AML-193 (cell line): ENCODE measurements at regions not wholly inside any gene's neighbourhood (a gene's known extent, or its start where the extent isn't known, plus 50 kb on each side); places are given as distances from the start of the nearest gene placed in this dataset.
A peak's percentile ranks its signal among the peaks of the same experiment; 100 is the strongest.

Source experiments
- DNase-seq, 2 experiments: peaks; one replicate each; lab custom pipeline; 2025; lab: John Stamatoyannopoulos, UW

GRCh38 chr11:86193297-86194095 is 51.1 kb upstream of the EED start:
- DNase-seq, result peak; percentile 88 to 93

DNA sequence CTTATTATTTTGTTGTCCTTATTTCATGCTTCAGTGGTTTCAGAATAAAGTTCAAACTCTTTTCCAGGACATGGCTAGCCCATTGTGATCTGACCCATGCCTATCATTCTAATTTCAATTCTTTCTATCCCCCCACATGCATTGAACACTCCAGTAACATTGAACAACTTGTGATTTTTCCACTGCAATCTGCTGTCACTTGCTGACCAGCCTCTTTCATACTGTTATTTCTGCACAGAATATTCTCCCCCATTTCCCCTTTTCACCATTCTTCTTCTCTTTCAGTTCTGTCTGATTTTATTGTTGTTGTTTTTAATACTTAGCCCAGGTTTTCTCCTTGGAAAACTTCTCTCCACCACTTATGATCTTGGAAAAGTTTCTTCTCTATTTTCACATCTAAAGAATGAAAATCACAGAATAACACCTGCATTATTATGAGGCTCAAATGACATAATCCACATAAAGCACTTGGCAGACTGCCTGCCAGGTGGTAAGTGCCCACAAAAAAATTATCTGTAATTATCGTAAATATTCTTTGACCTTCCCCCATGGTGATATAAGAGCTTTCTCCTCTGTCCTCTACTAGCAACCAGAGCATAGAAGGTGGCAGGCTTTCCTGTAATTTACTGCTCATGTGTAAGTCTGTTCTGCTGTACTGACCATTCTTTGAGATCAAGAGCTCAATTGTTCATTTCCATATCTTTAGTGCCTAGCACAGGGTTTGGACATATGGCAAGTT is 51.9 kb upstream of the EED start:
- DNase-seq, result no peak

GRCh38 chr11:86191874-86192273 is 52.7 kb upstream of the EED start:
- DNase-seq, result no peak

GRCh38 chr11:86187027-86187426 is 57.5 kb upstream of the EED start:
- DNase-seq, result no peak

- no peak for DNase-seq
These were observed 58.2 kb upstream of the EED start for GRCh38 chr11:86186386-86186785.

- no peak for DNase-seq
These were observed 59.2 kb upstream of the EED start for GRCh38 chr11:86185381-86185750.

- DNase-seq, result no peak
These were observed 59.7 kb upstream of the EED start for GRCh38 chr11:86184728-86185380.

DNA sequence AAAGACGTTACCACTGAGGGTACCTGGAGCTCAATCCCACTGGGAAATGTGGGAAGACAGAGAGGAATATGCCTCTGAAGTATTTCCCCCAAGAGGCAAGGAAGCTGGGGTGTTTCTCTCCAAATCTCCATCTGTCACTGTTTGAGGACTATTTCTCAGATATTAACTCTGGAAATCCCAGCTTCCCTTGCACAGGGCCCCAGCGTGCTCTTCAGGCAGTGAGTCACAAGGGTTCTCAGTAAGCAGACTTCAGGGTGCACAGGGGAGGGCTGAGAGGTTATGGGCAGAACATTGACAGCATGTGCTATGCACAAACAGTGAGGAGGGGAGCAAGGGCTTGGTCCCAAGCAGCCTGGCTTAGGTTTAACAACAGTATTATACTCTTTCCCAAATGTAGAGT is 60.9 kb upstream of the EED start:
- no peak for DNase-seq

- peak; percentile 15 to 20 for DNase-seq
These were observed 61.5 kb upstream of the EED start for GRCh38 chr11:86182976-86183584.

DNA sequence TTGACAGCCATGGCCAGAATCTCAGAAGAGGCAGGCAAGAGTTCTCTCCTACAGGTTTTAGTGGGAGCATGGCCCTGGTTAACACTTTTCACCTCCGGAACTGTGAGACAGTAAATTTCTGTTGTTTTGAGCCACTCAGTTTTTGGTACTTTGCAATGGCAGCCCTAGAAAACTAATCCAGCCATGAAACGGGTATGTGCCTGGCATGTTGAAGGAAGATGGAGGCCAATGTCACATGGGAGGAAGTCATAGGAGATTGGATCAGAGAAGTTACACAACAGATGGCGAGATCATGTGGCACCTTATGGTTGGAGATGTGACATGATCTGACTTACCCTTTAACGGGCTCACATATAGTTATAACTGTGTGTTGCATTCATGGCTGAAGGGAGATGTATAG is 63.2 kb upstream of the EED start:
- DNase-seq, result no peak

- no peak for DNase-seq
These were observed 63.7 kb upstream of the EED start for GRCh38 chr11:86180851-86181250.

- peak; percentile 27 to 28 for DNase-seq
These were observed 64.1 kb upstream of the EED start for GRCh38 chr11:86180423-86180822.

GRCh38 chr11:86179646-86180064 is 64.9 kb upstream of the EED start:
- no peak for DNase-seq

GRCh38 chr11:86177302-86177701 is 67.3 kb upstream of the EED start:
- no peak for DNase-seq

DNA sequence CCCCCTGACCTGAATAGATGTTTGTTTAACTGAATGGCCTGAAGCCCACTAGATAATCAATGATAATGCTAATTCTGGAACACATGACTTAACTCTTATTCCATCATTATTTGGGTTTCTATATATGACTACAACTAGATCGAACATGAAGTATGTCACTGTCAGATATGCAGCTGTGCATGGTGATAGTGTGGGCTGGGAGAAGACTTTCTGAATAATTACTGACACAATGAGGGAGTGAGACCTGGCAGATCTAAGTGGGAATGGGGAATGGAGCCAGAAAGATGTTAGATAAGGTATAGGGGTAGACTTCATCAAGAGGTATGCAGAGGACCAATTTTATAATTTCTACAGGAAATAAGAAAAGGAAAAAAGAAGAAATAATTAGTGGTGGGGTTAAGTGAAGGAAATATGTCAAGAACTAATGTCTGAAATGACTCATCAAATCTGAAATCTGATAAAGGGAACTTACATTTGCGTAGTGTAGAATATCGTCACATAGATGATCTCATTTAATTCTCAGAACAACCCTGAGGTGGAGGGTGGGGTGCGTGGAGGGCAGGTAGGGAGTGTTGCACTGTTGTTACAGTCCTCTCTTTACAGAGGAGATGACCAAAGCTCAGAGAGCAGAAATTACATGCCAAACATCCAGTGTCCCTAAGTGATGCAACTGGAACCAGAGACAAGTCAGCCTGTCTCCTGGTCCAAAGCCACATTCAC is 68.2 kb upstream of the EED start:
- DNase-seq, result peak; percentile 45 to 56

- DNase-seq, result no peak
These were observed 68.9 kb upstream of the EED start for GRCh38 chr11:86175626-86176025.

- no peak for DNase-seq
These were observed 69.4 kb upstream of the EED start for GRCh38 chr11:86175191-86175590.

GRCh38 chr11:86174101-86175046 is 70.2 kb upstream of the EED start:
- no peak for DNase-seq

DNA sequence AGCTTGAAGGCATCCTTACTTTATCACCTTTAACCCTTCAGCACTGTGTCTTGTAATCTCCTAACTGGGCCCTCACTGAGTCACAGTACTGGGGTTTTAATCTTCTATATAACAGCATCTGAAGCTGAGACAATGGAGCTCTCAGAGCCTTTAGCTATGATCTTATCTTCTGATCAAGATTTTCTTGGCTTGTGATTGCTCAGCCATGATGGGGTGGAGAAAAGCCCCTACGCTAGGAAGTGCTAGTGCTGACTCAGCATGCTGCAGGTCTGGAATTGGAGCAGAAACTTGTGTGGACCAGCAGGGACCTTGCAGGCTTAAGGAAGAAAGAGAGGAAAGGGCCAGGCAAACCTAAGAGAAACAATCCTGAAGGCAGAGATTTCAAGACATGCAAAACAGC is 71.7 kb upstream of the EED start:
- DNase-seq, result no peak

GRCh38 chr11:86171627-86172026 is 72.9 kb upstream of the EED start:
- peak; percentile 11 to 16 for DNase-seq
